ENCODE measurements at regions not wholly inside any gene's neighbourhood (a gene's known extent, or its start where the extent isn't known, plus 50 kb on each side); places are given as distances from the start of the nearest gene placed in this dataset.
"Not testable (repeated sequence)": the region's sequence is repeated elsewhere in the genome, so short reads cannot be mapped to it uniquely, and the experiment has no call there.

- no peak for DNase-seq (ENCODE audit: low read depth in 4 of 4, low spot score in 3 of 4)
Measured at GRCh38 chr16:17759451-17760390, 289.0 kb upstream of the XYLT1 start.

GRCh38 chr16:17757808-17758207, 287.0 kb upstream of the XYLT1 start:
- DNase-seq (ENCODE audit: low read depth in 4 of 4, low spot score in 3 of 4), result no peak

GRCh38 chr16:17755158-17755557, 284.4 kb upstream of the XYLT1 start:
- no peak for DNase-seq (ENCODE audit: low read depth in 4 of 4, low spot score in 3 of 4)

GRCh38 chr16:17753434-17753833, 282.7 kb upstream of the XYLT1 start:
- no peak for DNase-seq (ENCODE audit: low read depth in 4 of 4, low spot score in 3 of 4)

- DNase-seq (ENCODE audit: low read depth in 4 of 4, low spot score in 3 of 4), result no peak
Measured at GRCh38 chr16:17749706-17750105, 278.9 kb upstream of the XYLT1 start.

GRCh38 chr16:17748044-17748719, 277.4 kb upstream of the XYLT1 start:
- DNase-seq (ENCODE audit: low read depth in 4 of 4, low spot score in 3 of 4), result no peak

GRCh38 chr16:17747081-17747756, 276.5 kb upstream of the XYLT1 start:
- no peak for DNase-seq (ENCODE audit: low read depth in 4 of 4, low spot score in 3 of 4)

GRCh38 chr16:17744921-17745572, 274.3 kb upstream of the XYLT1 start:
- no peak for DNase-seq (ENCODE audit: low read depth in 4 of 4, low spot score in 3 of 4)

- DNase-seq (ENCODE audit: low read depth in 4 of 4, low spot score in 3 of 4), result no peak
Measured at GRCh38 chr16:17743578-17743977, 272.8 kb upstream of the XYLT1 start.

- DNase-seq (ENCODE audit: low read depth in 4 of 4, low spot score in 3 of 4), result no peak
Measured at GRCh38 chr16:17743158-17743557, 272.4 kb upstream of the XYLT1 start.

- DNase-seq (ENCODE audit: low read depth in 4 of 4, low spot score in 3 of 4), result not testable (repeated sequence)
Measured at GRCh38 chr16:17735099-17735498, 264.3 kb upstream of the XYLT1 start.

- DNase-seq (ENCODE audit: low read depth in 4 of 4, low spot score in 3 of 4), result no peak
Measured at GRCh38 chr16:17729820-17730219, 259.1 kb upstream of the XYLT1 start.

GRCh38 chr16:17728196-17728595, 257.4 kb upstream of the XYLT1 start:
- DNase-seq (ENCODE audit: low read depth in 4 of 4, low spot score in 3 of 4), result no peak

GRCh38 chr16:17724242-17724898, 253.6 kb upstream of the XYLT1 start:
- DNase-seq (ENCODE audit: low read depth in 4 of 4, low spot score in 3 of 4), result no peak

GRCh38 chr16:17723531-17724134, 252.9 kb upstream of the XYLT1 start:
- DNase-seq (ENCODE audit: low read depth in 4 of 4, low spot score in 3 of 4), result no peak

GRCh38 chr16:17718495-17718894, 247.7 kb upstream of the XYLT1 start:
- DNase-seq (ENCODE audit: low read depth in 4 of 4, low spot score in 3 of 4), result no peak

- no peak for DNase-seq (ENCODE audit: low read depth in 4 of 4, low spot score in 3 of 4)
Measured at GRCh38 chr16:17705847-17706246, 235.1 kb upstream of the XYLT1 start.

- no peak for DNase-seq (ENCODE audit: low read depth in 4 of 4, low spot score in 3 of 4)
Measured at GRCh38 chr16:17696616-17697015, 225.9 kb upstream of the XYLT1 start.

GRCh38 chr16:17692484-17692883, 221.7 kb upstream of the XYLT1 start:
- no peak for DNase-seq (ENCODE audit: low read depth in 4 of 4, low spot score in 3 of 4)

GRCh38 chr16:17691899-17692176, 221.1 kb upstream of the XYLT1 start:
- no peak for DNase-seq (ENCODE audit: low read depth in 4 of 4, low spot score in 3 of 4)

Measured in right renal pelvis (tissue), 4 donors.